HG03064 (cell line): ENCODE measurements at regions not wholly inside any gene's neighbourhood (a gene's known extent, or its start where the extent isn't known, plus 50 kb on each side); places are given as distances from the start of the nearest gene placed in this dataset.
"Not testable (repeated sequence)": the region's sequence is repeated elsewhere in the genome, so short reads cannot be mapped to it uniquely, and the experiment has no call there.

Source experiments
- ATAC-seq: cut with Tn5 transposase; IDR thresholded peaks from one replicate; pipeline ENCODE4 v1.9.1; 2021; ENCODE audit warnings: low read depth; ENCODE audit not compliant: unreplicated experiment

GRCh38 chr5:29162297-29162696, 2031.2 kb upstream of the CDH6 start:
- ATAC-seq: no peak

- ATAC-seq: no peak
Observed at GRCh38 chr5:29161399-29162291, 2031.8 kb upstream of the CDH6 start.

GRCh38 chr5:29157975-29158374, 2035.5 kb upstream of the CDH6 start:
- ATAC-seq: no peak

- no peak for ATAC-seq
Observed at GRCh38 chr5:29150840-29151239, 2042.6 kb upstream of the CDH6 start.

- no peak for ATAC-seq
Observed at GRCh38 chr5:29148581-29148980, 2044.9 kb upstream of the CDH6 start.

GRCh38 chr5:29148073-29148472, 2045.4 kb upstream of the CDH6 start:
- no peak for ATAC-seq

GRCh38 chr5:29143266-29143665, 2050.2 kb upstream of the CDH6 start:
- no peak for ATAC-seq

GRCh38 chr5:29134418-29134817, 2059.1 kb upstream of the CDH6 start:
- ATAC-seq: no peak

GRCh38 chr5:29131285-29131684, 2062.2 kb upstream of the CDH6 start:
- no peak for ATAC-seq

GRCh38 chr5:29130786-29131185, 2062.7 kb upstream of the CDH6 start:
- ATAC-seq: no peak

GRCh38 chr5:29127524-29128156, 2065.8 kb upstream of the CDH6 start:
- not testable (repeated sequence) for ATAC-seq

GRCh38 chr5:29126462-29126861, 2067.0 kb upstream of the CDH6 start:
- not testable (repeated sequence) for ATAC-seq

- ATAC-seq: no peak
Observed at GRCh38 chr5:29122306-29122705, 2071.2 kb upstream of the CDH6 start.

GRCh38 chr5:29114331-29114768, 2076.0 kb upstream of the CDH9 start:
- no peak for ATAC-seq

GRCh38 chr5:29113516-29113915, 2075.1 kb upstream of the CDH9 start:
- no peak for ATAC-seq

- no peak for ATAC-seq
Observed at GRCh38 chr5:29099585-29099984, 2061.2 kb upstream of the CDH9 start.

GRCh38 chr5:29089591-29090130, 2051.3 kb upstream of the CDH9 start:
- no peak for ATAC-seq

- no peak for ATAC-seq
Observed at GRCh38 chr5:29085142-29085541, 2046.8 kb upstream of the CDH9 start.

- no peak for ATAC-seq
Observed at GRCh38 chr5:29079771-29080170, 2041.4 kb upstream of the CDH9 start.

GRCh38 chr5:29077451-29077850, 2039.1 kb upstream of the CDH9 start:
- no peak for ATAC-seq

GRCh38 chr5:29069104-29069402, 2030.7 kb upstream of the CDH9 start:
- ATAC-seq: no peak

GRCh38 chr5:29061381-29061780, 2023.0 kb upstream of the CDH9 start:
- ATAC-seq: no peak
